Adrenal gland (tissue), 9 donors: ENCODE measurements at regions not wholly inside any gene's neighbourhood (a gene's known extent, or its start where the extent isn't known, plus 50 kb on each side); places are given as distances from the start of the nearest gene placed in this dataset.

ENCODE experiments used
- DNase-seq, 7 donors: peaks; one replicate each; pipeline ENCODE4 v3.0.0-alpha.2; 2019 to 2020
- H3K27ac ChIP-seq, 5 donors: fragments of 200-600 bp; sonication (generic) in 4 of 5; 1 replicate in 3 of 5; 2 replicates in 2 of 5; pipeline versions ENCODE4 v1.5.1 to v1.8.0; 2016 to 2020; ENCODE audit warnings: mild to moderate bottlenecking in 1 of 5
- H3K27me3 ChIP-seq: fragments of 200-600 bp; 2 replicates; pipeline ENCODE4 v1.8.0; 2021
- H3K36me3 ChIP-seq, 2 donors: fragments of 200-600 bp; replicated peaks in 1 of 2; 1 replicate in 1 of 2; 2 replicates in 1 of 2; pipeline versions ENCODE4 v1.5.1 to v1.8.0; 2018 to 2022
- H3K4me1 ChIP-seq, 2 donors: fragments of 200-600 bp; replicated peaks in 1 of 2; 1 replicate in 1 of 2; 2 replicates in 1 of 2; pipeline versions ENCODE4 v1.5.1 to v1.8.0; 2018 to 2021
- H3K4me3 ChIP-seq, 4 donors: fragments of 200-600 bp; sonication (generic) in 3 of 4; one replicate each; pipeline ENCODE4 v1.5.1; 2016 to 2018
- H3K9me3 ChIP-seq, 3 donors: fragments of 200-600 bp; sonication (generic) in 1 of 3; replicated peaks in 1 of 3; 1 replicate in 2 of 3; 2 replicates in 1 of 3; pipeline versions ENCODE4 v1.5.1 to v1.8.0; 2016 to 2021
- CTCF ChIP-seq, 6 experiments: fragments of 450-650 bp in 4 of 6; fragments of 200-600 bp in 2 of 6; sonication (generic) in 1 of 6; IDR thresholded peaks; 1 replicate in 5 of 6; 2 replicates in 1 of 6; pipeline versions ENCODE4 v1.5.1 to v1.8.0; 2016 to 2021; ENCODE audit warnings: antibody characterized with exemption in 6 of 6, mild to moderate bottlenecking in 2 of 6, moderate library complexity in 1 of 6
- POLR2A ChIP-seq, 2 donors: fragments of 450-650 bp; IDR thresholded peaks; one replicate each; pipeline ENCODE4 v1.6.1; 2017; ENCODE audit warnings: antibody characterized with exemption in 2 of 2, mild to moderate bottlenecking in 2 of 2, moderate library complexity in 1 of 2
- WGBS, 4 donors: extraction: QIAGEN DNeasy Blood & Tissue Kit in 2 of 4; methylation state at CpG; one replicate each; pipeline versions ENCODE4 v1.1.5 to v1.1.7; 2013 to 2017; 5-methylcytosine and 5-hydroxymethylcytosine counted together
- intact Hi-C, 2 donors: fragments of 100-400 bp; cut with DNase I; formaldehyde crosslinking; loops; one replicate each; pipeline versions ENCODE4 v1.14.1 to v1.15.0; 2022 to 2023
- donor health status: healthy with polysubstance abuse.
- donor health status: Bipolar disorder and iron deficiency.
- donor health status: DM: yes; HTN: yes; CAD: no.
- donor health status: DM: no; HTN: no; CAD: no.
- donor health status: DM: no; HTN: no; CAD: no.

- H3K9me3 ChIP-seq, result no peaks in the 10 kb centered on the region
- 44 to 76% (median 65%) methylated on average over 6 to 7 of the region's 7 CpGs for WGBS, 4 donors
- H3K27ac ChIP-seq, result no peak overlapping the region
- H3K4me1 ChIP-seq, result no peaks in the 10 kb centered on the region
- DNase-seq, result no peak
- TF ChIP-seq CTCF (IDR thresholded peaks at IDR 0.05), result no peak
- H3K27me3 ChIP-seq, result no peaks in the 10 kb centered on the region
- no peaks in the 10 kb centered on the region for H3K36me3 ChIP-seq
- no peak overlapping the region for H3K4me3 ChIP-seq
- intact Hi-C loops, result no loop called here
Observed at GRCh38 chr15:69980341-69981059, 117.2 kb downstream of the TLE3 start.

GRCh38 chr15:69982037-69982436 lies 115.7 kb downstream of the TLE3 start:
- no peaks in the 10 kb centered on the region for H3K36me3 ChIP-seq
- no peaks in the 10 kb centered on the region for H3K9me3 ChIP-seq
- no peaks in the 10 kb centered on the region for H3K4me1 ChIP-seq
- intact Hi-C loops, result no loop called here
- no peak overlapping the region for H3K27ac ChIP-seq
- 56 to 76% (median 72%) methylated on average over 2 of the region's 2 CpGs for WGBS, 4 donors
- no peak for DNase-seq
- TF ChIP-seq CTCF (IDR thresholded peaks at IDR 0.05) (no peak), POLR2A (IDR thresholded peaks at IDR 0.05) (no peak)
- no peak overlapping the region for H3K4me3 ChIP-seq
- H3K27me3 ChIP-seq, result no peaks in the 10 kb centered on the region

DNA sequence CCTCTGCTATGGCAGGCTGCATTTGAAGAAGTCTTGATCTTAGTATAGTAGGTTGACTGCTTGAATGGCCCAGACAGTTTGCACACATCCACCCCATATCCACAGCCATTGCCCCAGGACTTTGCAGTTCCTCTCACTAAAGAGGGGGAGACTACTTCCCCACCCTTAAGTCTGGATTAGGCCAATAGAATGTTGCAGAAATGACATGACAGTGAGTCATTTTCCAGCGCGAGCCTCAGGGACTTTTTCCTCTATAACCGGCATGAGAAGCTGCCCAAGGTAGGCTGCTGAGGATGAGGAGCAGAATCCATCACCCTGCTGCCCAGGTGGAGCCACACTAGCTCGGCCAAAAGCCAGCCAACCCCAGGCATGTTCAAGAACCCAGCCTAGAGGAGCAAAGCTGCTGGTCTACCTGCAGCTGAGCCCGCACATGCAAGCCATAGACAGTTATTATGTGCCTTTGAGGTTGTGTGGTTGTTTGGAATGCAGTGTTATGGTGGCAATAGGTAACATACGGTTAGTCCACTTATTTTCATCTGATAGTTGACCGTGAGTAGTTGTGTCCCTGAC lies 113.9 kb downstream of the TLE3 start:
- H3K27ac ChIP-seq, result no peak overlapping the region
- WGBS, 4 donors, result 62 to 89% (median 70%) methylated on average over 7 of the region's 7 CpGs
- no peaks in the 10 kb centered on the region for H3K36me3 ChIP-seq
- no peak for DNase-seq
- intact Hi-C loops, result no loop called here
- TF ChIP-seq CTCF (IDR thresholded peaks at IDR 0.05) (no peak), POLR2A (IDR thresholded peaks at IDR 0.05) (no peak)
- H3K4me3 ChIP-seq, result no peak overlapping the region
- H3K9me3 ChIP-seq, result no peaks in the 10 kb centered on the region
- H3K27me3 ChIP-seq, result no peaks in the 10 kb centered on the region
- no peaks in the 10 kb centered on the region for H3K4me1 ChIP-seq

DNA sequence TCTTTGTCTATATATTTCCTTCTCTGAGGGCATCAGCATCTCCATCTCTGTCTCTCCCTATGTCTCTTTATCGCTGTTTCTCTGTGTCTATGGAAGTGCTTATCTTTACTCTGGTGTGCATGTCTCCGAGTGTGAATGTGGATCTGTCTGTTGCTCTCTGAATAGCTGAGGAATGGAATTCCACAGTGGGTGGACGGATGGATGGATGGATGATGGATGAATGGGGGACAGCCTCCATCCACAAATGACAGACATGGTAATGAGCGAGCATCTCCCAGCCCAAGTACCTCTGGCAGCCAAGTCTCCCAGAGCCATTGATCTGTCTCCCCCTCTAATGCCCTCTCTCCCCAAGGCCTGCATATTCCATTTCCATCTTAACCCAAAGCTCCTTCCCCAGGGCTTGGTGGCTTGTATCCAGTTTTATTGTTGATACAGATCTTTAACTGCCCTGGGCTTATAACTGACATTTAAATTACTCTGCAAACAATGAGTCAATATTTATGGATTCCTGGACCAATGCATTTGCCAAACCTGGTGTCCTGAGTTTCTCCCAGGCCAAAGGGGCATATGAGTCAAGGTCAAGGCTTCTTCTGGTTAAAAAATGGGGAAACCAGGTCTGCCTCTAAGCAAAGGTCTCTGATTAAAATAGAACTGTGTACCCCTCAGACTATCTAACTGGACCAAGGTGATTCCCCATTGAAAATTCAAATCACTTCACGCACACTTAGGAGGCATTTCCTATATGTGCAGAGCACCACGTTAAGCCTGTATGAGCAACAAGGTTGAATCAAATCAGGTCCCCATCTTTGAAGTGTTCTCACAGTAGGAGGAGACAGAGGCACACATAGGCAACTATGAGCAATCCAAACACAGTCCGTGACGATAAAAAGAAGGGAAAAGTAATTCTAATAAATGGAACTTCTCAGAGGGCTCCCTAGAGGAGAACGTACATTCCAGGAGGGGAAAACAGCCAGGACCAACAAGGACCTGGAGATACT lies 109.9 kb downstream of the TLE3 start:
- no peak for TF ChIP-seq POLR2A (IDR thresholded peaks at IDR 0.05)
- TF ChIP-seq CTCF (IDR thresholded peaks at IDR 0.05), result no peak
- no peaks in the 10 kb centered on the region for H3K4me1 ChIP-seq
- no peaks in the 10 kb centered on the region for H3K9me3 ChIP-seq
- no peaks in the 10 kb centered on the region for H3K36me3 ChIP-seq
- intact Hi-C loops, result no loop called here
- no peak overlapping the region for H3K4me3 ChIP-seq
- H3K27me3 ChIP-seq, result peaks cover 3% of the 10 kb centered on the region
- DNase-seq, result no peak
- 71 to 79% (median 76%) methylated on average over 9 of the region's 9 CpGs for WGBS, 4 donors
- H3K27ac ChIP-seq, result no peak overlapping the region
